Non-pigmented ciliary epithelial cell (primary cell): ENCODE measurements at regions not wholly inside any gene's neighbourhood (a gene's known extent, or its start where the extent isn't known, plus 50 kb on each side); places are given as distances from the start of the nearest gene placed in this dataset.

Experiments
- DNase-seq: peaks from one replicate; pipeline ENCODE4 v3.0.0-alpha.2; 2010; ENCODE audit warnings: low read depth

GRCh38 chr3:10583798-10584708 lies 78.7 kb upstream of the ATP2B2 start:
- no peak for DNase-seq

GRCh38 chr3:10585945-10586344 lies 80.6 kb upstream of the ATP2B2 start:
- DNase-seq, result no peak

GRCh38 chr3:10594915-10595314 lies 89.5 kb upstream of the ATP2B2 start:
- DNase-seq, result peak; percentile 17

- no peak for DNase-seq
Measured at GRCh38 chr3:10596746-10597448, 91.5 kb upstream of the ATP2B2 start.

- DNase-seq, result no peak
Measured at GRCh38 chr3:10597733-10598132, 92.3 kb upstream of the ATP2B2 start.

GRCh38 chr3:10599017-10599416 lies 93.6 kb upstream of the ATP2B2 start:
- DNase-seq, result no peak

- DNase-seq, result no peak
Measured at GRCh38 chr3:10599444-10599843, 94.1 kb upstream of the ATP2B2 start.

GRCh38 chr3:10600296-10600714 lies 94.9 kb upstream of the ATP2B2 start:
- DNase-seq, result no peak

GRCh38 chr3:10600726-10601125 lies 95.3 kb upstream of the ATP2B2 start:
- DNase-seq, result no peak

GRCh38 chr3:10601151-10601856 lies 95.9 kb upstream of the ATP2B2 start:
- no peak for DNase-seq

- DNase-seq, result no peak
Measured at GRCh38 chr3:10601857-10602230, 96.5 kb upstream of the ATP2B2 start.

GRCh38 chr3:10602271-10602670 lies 96.9 kb upstream of the ATP2B2 start:
- no peak for DNase-seq

- no peak for DNase-seq
Measured at GRCh38 chr3:10602769-10603768, 97.7 kb upstream of the ATP2B2 start.

- no peak for DNase-seq
Measured at GRCh38 chr3:10609134-10609533, 103.7 kb upstream of the ATP2B2 start.

GRCh38 chr3:10614168-10614567 lies 108.8 kb upstream of the ATP2B2 start:
- DNase-seq, result no peak

GRCh38 chr3:10615715-10616114 lies 110.3 kb upstream of the ATP2B2 start:
- no peak for DNase-seq

- no peak for DNase-seq
Measured at GRCh38 chr3:10616321-10616720, 110.9 kb upstream of the ATP2B2 start.

GRCh38 chr3:10619989-10620832 lies 114.8 kb upstream of the ATP2B2 start:
- no peak for DNase-seq

- no peak for DNase-seq
Measured at GRCh38 chr3:10620833-10621082, 115.4 kb upstream of the ATP2B2 start.

GRCh38 chr3:10623578-10624275 lies 118.3 kb upstream of the ATP2B2 start:
- no peak for DNase-seq
